B cell (primary cell): ENCODE measurements at regions not wholly inside any gene's neighbourhood (a gene's known extent, or its start where the extent isn't known, plus 50 kb on each side); places are given as distances from the start of the nearest gene placed in this dataset.

Experiments
- ATAC-seq: fragments of 200-7000 bp; cut with Tn5 transposase; one replicate; pipeline ENCODE4 v1.10.0; 2021; ENCODE audit warnings: low read depth, mild to moderate bottlenecking, moderate number of reproducible peaks, moderate library complexity
- CTCF ChIA-PET: fragments of 350-600 bp; sonication (Branson Sonifier 250); formaldehyde crosslinking; loops from one replicate; lab custom pipeline; 2021; ENCODE audit warnings: antibody characterized with exemption, inconsistent platforms; lab: Charles Lee
- POLR2A ChIA-PET: fragments of 350-600 bp; sonication (Branson Sonifier 250); formaldehyde crosslinking; loops from one replicate; lab custom pipeline; 2021; ENCODE audit warnings: antibody characterized with exemption; lab: Charles Lee
- DNase-seq: peaks from one replicate; pipeline ENCODE4 v3.0.0; 2013
- H2AFZ ChIP-seq: 2 replicates; pipeline ENCODE4 v1.6.1; 2012; ENCODE audit warnings: mild to moderate bottlenecking, low read depth, low read length; ENCODE audit not compliant: insufficient read depth, poor library complexity, severe bottlenecking
- H3K27ac ChIP-seq, 2 donors: 1 replicate in 1 of 2; 2 replicates in 1 of 2; pipeline ENCODE4 v1.5.1; 2012 to 2013; ENCODE audit warnings: low read length in 2 of 2, mild to moderate bottlenecking in 2 of 2, moderate library complexity in 1 of 2
- H3K27me3 ChIP-seq, 4 experiments: fragments of 200-600 bp in 1 of 4; sonication (generic) in 1 of 4; replicated peaks in 1 of 4; 1 replicate in 2 of 4; 2 replicates in 2 of 4; pipeline versions ENCODE4 v1.6.1 to v1.7.0; 2013 to 2016; ENCODE audit warnings: low read length in 3 of 4, mild to moderate bottlenecking in 2 of 4, mixed read lengths in 1 of 4, moderate library complexity in 1 of 4; ENCODE audit not compliant: insufficient read depth in 4 of 4, control insufficient read depth in 3 of 4; ENCODE audit errors: control extremely low read depth in 1 of 4
- H3K36me3 ChIP-seq, 2 experiments: replicated peaks in 1 of 2; 1 replicate in 1 of 2; 2 replicates in 1 of 2; pipeline versions ENCODE4 v1.6.1 to v1.7.1; 2013; ENCODE audit warnings: low read length in 1 of 2; ENCODE audit not compliant: insufficient read depth in 2 of 2, control insufficient read depth in 1 of 2; ENCODE audit errors: control extremely low read depth in 1 of 2, extremely low read depth in 1 of 2
- H3K4me1 ChIP-seq, 2 donors: fragments of 200-600 bp in 1 of 2; sonication (generic) in 1 of 2; 1 replicate in 1 of 2; 2 replicates in 1 of 2; pipeline versions ENCODE4 v1.5.1 to v1.6.1; 2013 to 2017; ENCODE audit warnings: low read length in 2 of 2; ENCODE audit not compliant: control insufficient read depth in 2 of 2, insufficient read depth in 2 of 2
- H3K4me2 ChIP-seq: replicated peaks from 2 replicates; pipeline ENCODE3; 2012; ENCODE audit warnings: mild to moderate bottlenecking, low read depth, low read length; ENCODE audit not compliant: poor library complexity, severe bottlenecking
- H3K4me3 ChIP-seq, 5 experiments: fragments of 200-600 bp in 1 of 5; sonication (generic) in 1 of 5; 1 replicate in 3 of 5; 2 replicates in 2 of 5; pipeline versions ENCODE4 v1.5.1 to v1.7.0; 2011 to 2016; ENCODE audit warnings: low read length in 4 of 5, mild to moderate bottlenecking in 4 of 5, low read depth in 2 of 5, control low read depth in 1 of 5, moderate library complexity in 1 of 5; ENCODE audit not compliant: insufficient read depth in 1 of 5; ENCODE audit errors: control extremely low read depth in 1 of 5, extremely low read depth in 1 of 5
- H3K79me2 ChIP-seq: fragments of 200-600 bp; sonication (generic); one replicate; pipeline ENCODE4 v1.6.0; 2016; ENCODE audit warnings: low read length; ENCODE audit not compliant: control insufficient read depth, insufficient read depth
- H3K9ac ChIP-seq: fragments of 200-600 bp; sonication (generic); 2 replicates; pipeline ENCODE4 v1.6.1; 2017; ENCODE audit warnings: mild to moderate bottlenecking, low read length, moderate library complexity
- H3K9me3 ChIP-seq, 3 donors: one replicate each; pipeline versions ENCODE4 v1.6.1 to v1.7.1; 2013; ENCODE audit warnings: low read length in 2 of 3; ENCODE audit not compliant: control insufficient read depth in 2 of 3, insufficient read depth in 1 of 3; ENCODE audit errors: control extremely low read depth in 1 of 3
- H4K20me1 ChIP-seq: 2 replicates; pipeline ENCODE4 v1.6.0; 2012; ENCODE audit warnings: mild to moderate bottlenecking, low read length; ENCODE audit not compliant: insufficient read depth, control insufficient read depth, poor library complexity, severe bottlenecking
- H3K27ac Mint-ChIP-seq: one replicate; pipeline ENCODE4 v1.8.0; 2021; ENCODE audit warnings: mixed read lengths
- H3K27me3 Mint-ChIP-seq: one replicate; pipeline ENCODE4 v1.8.0; 2021; ENCODE audit warnings: mixed read lengths
- H3K4me1 Mint-ChIP-seq: one replicate; pipeline ENCODE4 v1.8.0; 2021; ENCODE audit warnings: mixed read lengths
- H3K4me3 Mint-ChIP-seq: one replicate; pipeline ENCODE4 v1.8.0; 2021; ENCODE audit warnings: mixed read lengths
- H3K9me3 Mint-ChIP-seq: one replicate; pipeline ENCODE4 v1.8.0; 2022; ENCODE audit warnings: mixed read lengths; ENCODE audit not compliant: insufficient read depth
- CTCF ChIP-seq: fragments of 200-600 bp; IDR thresholded peaks from one replicate; pipeline ENCODE4 v1.8.0; 2022; ENCODE audit warnings: antibody characterized with exemption, mild to moderate bottlenecking
- EZH2 ChIP-seq: IDR thresholded peaks from 2 replicates; pipeline ENCODE4 v1.6.1; 2012; ENCODE audit warnings: borderline replicate concordance, low read depth, mild to moderate bottlenecking, moderate library complexity, low read length; ENCODE audit not compliant: insufficient read depth, poor library complexity, severe bottlenecking
- WGBS: methylation state at CpG from one replicate; pipeline ENCODE4 v1.1.5; 2013; ENCODE audit warnings: missing lambda C conversion rate; ENCODE audit not compliant: insufficient coverage; 5-methylcytosine and 5-hydroxymethylcytosine counted together
- intact Hi-C: fragments of 100-400 bp; cut with micrococcal nuclease; formaldehyde crosslinking; loops from one replicate; pipeline ENCODE4 v1.10.0; 2022

- Mint-ChIP-seq H3K4me3 (no peak overlapping the region), H3K9me3 (peaks cover under 1% of the 10 kb centered on the region), H3K4me1 (no peaks in the 10 kb centered on the region), H3K27me3 (peaks cover 19% of the 10 kb centered on the region), H3K27ac (no peak overlapping the region)
- Histone ChIP-seq H3K27ac (no peak overlapping the region), H3K9ac (no peak overlapping the region), H4K20me1 (no peaks in the 10 kb centered on the region), H3K79me2 (no peaks in the 10 kb centered on the region), H3K4me3 (no peak overlapping the region), H2AFZ (no peak overlapping the region), H3K9me3 (peaks cover 0 to 3% (median 0%) of the 10 kb centered on the region in 3 donors), H3K27me3 (peaks cover 0 to 6% (median 0%) of the 10 kb centered on the region in 4 experiments), H3K4me1 (no peaks in the 10 kb centered on the region), H3K4me2 (no peak overlapping the region), H3K36me3 (no peaks in the 10 kb centered on the region)
- CTCF ChIA-PET, result no interaction called here
- TF ChIP-seq EZH2, result no peak
- DNase-seq (no peak), ATAC-seq (no peak)
- WGBS, result 80% methylated on average over 19 of the region's 21 CpGs
- POLR2A ChIA-PET, result no interaction called here
- intact Hi-C loops, result no loop called here
These were observed 126.0 kb downstream of the CTTN start for GRCh38 chr11:70524096-70524922.

- intact Hi-C loops, result no loop called here
- no peak overlapping the region for H3K27ac Mint-ChIP-seq
- DNase-seq (no peak), ATAC-seq (no peak)
- H3K4me2 ChIP-seq, result no peak overlapping the region
- peaks cover 4% of the 10 kb centered on the region for H3K9me3 Mint-ChIP-seq
- TF ChIP-seq EZH2 (no peak), CTCF (no peak)
- ChIA-PET POLR2A (no interaction called here), CTCF (no interaction called here)
- no peak overlapping the region for H3K4me3 ChIP-seq
- no peaks in the 10 kb centered on the region for H3K79me2 ChIP-seq
- H3K4me1 Mint-ChIP-seq, result no peaks in the 10 kb centered on the region
- H3K9ac ChIP-seq, result no peak overlapping the region
- H3K27me3 Mint-ChIP-seq, result peaks cover 19% of the 10 kb centered on the region
- H3K27me3 ChIP-seq, result peaks cover 0 to 7% (median 0%) of the 10 kb centered on the region in 4 experiments
- no peaks in the 10 kb centered on the region for H3K36me3 ChIP-seq
- H3K27ac ChIP-seq, result no peak overlapping the region
- H3K9me3 ChIP-seq, result peaks cover 0 to 4% (median 0%) of the 10 kb centered on the region in 3 donors
- WGBS, result 93% methylated on average over 9 of the region's 9 CpGs
- no peaks in the 10 kb centered on the region for H3K4me1 ChIP-seq
- H3K4me3 Mint-ChIP-seq, result no peak overlapping the region
- H2AFZ ChIP-seq, result no peak overlapping the region
- no peaks in the 10 kb centered on the region for H4K20me1 ChIP-seq
These were observed 126.7 kb downstream of the CTTN start for GRCh38 chr11:70525006-70525405.
